Stimulated activated CD8-positive, alpha-beta memory T cell treated with anti-CD3 and anti-CD28 coated beads, Interleukin-15, amount 100 ng/mL, for 48 hours (primary cell): ENCODE measurements at regions not wholly inside any gene's neighbourhood (a gene's known extent, or its start where the extent isn't known, plus 50 kb on each side); places are given as distances from the start of the nearest gene placed in this dataset.
"Not testable (repeated sequence)": the region's sequence is repeated elsewhere in the genome, so short reads cannot be mapped to it uniquely, and the experiment has no call there.

Source experiments
- DNase-seq, 2 donors: peaks; one replicate each; pipeline ENCODE4 v3.0.0-alpha.2; 2020; ENCODE audit warnings: low read depth in 2 of 2

DNA sequence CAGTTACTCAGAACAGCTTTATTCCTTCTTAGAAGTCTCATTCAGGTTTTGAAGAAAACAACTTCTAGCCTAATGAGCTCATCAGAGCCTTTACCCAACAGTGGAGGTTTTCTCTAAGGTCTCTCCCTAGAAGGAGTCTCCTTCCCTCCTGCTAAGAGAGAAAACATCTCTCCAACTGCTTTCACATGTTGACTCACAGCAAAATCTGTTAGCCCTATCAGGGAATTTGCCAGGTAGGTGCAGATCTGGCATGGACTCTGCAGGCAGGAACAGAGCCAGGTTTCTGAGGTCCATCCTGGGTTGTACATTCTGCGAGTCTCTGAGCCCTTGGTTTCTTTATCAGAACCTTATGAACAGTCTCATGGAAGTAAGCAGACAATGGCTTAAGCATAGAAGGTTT lies 214.4 kb downstream of the HIPK3 start:
- DNase-seq: no peak

DNA sequence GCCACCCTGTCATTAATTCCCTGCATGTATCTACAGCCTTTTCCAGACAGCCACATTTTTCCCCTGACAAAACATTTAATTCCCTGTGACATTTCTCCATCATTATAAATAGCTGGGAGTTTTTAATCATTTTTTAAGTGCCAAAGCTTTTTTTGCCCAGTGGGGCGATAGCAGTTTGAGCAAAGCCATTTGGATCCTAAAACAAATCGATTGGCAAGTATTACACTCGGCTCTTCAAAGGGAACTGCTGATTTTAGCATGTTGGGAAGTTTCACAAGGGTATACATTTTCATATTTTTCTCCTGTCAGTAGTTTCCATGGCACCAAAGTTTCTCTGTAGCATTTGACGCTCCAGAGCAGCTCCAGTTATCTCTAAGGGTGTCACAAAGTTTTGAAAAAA lies 210.8 kb downstream of the HIPK3 start:
- no peak for DNase-seq

- DNase-seq: no peak
These were observed 205.9 kb downstream of the HIPK3 start for GRCh38 chr11:33463059-33463458.

DNA sequence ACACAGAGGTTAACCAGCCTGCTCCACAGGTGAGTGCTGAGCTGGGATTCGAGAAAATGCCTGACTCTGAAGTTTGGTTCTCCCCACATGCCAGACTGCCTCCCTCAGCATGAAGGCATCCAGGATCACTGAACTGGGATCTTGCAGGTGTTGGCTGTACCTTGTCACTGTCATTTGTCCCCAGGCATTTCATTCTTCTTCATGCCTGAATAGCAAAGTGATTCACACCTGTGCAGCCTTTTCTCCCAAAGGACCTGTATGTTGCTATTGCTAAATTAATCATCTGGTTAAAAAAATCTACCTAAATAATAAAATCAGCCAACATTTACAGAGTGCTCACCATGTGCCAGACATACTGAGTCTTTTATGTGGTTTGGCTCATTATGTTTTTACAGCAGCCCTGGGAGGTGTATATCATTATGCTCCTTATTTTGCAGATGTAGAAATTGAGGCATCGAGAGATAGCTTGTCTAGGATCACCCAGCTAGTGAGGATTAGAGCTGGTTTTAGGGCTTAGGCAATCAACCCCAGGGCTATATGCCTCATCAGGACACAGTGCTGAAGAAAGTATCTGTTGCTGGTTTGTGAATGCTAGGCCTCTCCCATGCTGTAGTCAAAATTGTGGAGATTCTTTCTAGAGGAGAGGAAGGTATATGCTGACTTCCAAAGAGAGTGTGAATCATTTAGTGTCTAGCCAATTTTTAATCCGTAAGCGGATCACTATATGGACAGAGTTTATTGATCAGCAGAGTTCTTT lies 204.4 kb downstream of the HIPK3 start:
- no peak for DNase-seq

DNA sequence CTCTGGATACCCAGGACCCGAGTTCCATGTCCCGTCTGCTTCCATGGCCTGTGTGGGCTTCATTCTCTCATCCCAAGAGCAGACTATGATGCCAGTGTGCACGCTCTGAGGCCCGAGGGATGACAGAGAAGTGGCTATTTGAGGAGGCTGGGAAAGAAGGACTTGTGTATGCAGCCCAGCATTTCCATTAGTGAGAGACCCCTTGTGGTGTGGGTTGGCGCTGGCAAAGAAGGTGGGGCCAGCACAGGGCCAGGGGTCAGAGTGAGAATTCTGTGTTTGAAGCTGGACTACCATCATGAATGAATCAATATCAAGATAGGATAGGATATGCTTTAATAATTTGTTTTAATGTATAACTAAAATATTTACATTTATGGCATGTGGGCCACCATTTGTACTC lies 200.8 kb downstream of the HIPK3 start:
- DNase-seq: no peak

- no peak for DNase-seq
These were observed 198.8 kb downstream of the HIPK3 start for GRCh38 chr11:33455867-33456463.

- DNase-seq: no peak
These were observed 197.1 kb downstream of the HIPK3 start for GRCh38 chr11:33454264-33454663.

GRCh38 chr11:33452836-33453624 lies 195.8 kb downstream of the HIPK3 start:
- no peak for DNase-seq

DNA sequence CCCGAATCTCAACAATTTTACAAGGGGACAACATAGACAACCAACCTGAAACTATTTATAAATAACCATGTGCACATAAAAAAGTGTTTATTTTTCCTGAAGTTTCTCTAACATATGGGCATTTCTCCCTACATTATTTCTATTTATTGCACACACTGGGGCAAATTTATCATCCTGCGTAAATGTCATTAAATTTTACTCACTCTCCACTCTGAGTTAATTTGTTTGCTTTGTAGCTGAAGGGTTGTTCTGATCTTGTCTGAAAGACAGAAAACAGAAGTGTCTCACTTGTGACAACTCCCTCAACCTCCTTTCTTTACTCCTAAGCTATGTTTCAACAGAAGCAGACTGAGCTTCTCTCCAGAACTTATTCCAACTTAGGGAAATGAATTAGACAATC lies 194.2 kb downstream of the HIPK3 start:
- DNase-seq: no peak

- no peak for DNase-seq
These were observed 192.6 kb downstream of the HIPK3 start for GRCh38 chr11:33449798-33450197.

DNA sequence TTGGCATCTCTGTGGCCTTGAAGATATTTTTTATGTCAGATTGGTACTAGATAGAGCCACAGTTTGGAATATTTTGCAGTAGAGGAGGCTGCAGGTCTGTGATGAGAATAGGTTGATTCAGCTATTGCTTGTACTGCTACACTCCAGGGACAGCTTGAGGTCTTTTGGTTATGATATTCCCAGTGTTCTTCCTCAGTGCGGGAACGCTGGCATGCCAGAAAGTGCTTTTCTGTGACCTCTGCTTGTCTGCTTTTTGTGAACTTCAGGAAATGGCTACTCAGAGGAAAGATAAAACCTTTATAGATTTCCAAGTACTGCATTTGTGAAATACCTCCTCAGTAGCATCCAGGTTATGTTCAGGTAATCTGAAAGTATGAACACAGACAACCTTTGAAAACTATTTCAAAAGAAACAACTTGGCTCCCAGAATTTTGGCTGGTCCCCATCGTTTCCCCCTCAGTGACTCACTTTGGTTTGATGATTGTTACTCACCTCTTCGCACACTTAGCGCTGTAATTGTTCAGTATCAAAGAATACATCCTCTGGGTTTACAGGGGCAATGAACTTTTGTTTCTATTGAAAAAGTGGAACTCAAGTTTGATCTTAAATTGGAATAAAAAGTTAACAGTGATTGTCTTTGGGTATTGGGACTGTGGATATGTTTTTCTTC lies 191.4 kb downstream of the HIPK3 start:
- no peak for DNase-seq

DNA sequence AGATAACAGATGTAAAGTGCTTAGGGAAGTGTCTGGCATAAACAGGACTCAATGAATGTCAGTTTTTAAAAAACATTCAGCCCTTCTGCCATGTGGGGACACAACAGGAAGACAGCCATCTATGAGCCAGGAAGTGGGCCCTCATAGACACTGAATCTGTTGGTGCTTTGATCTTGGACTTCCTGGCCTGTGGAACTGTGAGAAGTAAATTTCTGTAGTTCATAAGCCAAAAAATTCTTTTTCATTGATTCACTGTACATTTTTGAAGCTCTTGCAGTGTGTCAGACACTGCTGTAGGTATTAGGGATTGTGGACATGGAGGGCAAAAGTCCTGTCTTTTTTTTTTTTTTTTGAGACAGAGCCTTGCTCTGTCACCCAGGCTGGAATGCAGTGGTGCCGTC lies 188.6 kb downstream of the HIPK3 start:
- no peak for DNase-seq

DNA sequence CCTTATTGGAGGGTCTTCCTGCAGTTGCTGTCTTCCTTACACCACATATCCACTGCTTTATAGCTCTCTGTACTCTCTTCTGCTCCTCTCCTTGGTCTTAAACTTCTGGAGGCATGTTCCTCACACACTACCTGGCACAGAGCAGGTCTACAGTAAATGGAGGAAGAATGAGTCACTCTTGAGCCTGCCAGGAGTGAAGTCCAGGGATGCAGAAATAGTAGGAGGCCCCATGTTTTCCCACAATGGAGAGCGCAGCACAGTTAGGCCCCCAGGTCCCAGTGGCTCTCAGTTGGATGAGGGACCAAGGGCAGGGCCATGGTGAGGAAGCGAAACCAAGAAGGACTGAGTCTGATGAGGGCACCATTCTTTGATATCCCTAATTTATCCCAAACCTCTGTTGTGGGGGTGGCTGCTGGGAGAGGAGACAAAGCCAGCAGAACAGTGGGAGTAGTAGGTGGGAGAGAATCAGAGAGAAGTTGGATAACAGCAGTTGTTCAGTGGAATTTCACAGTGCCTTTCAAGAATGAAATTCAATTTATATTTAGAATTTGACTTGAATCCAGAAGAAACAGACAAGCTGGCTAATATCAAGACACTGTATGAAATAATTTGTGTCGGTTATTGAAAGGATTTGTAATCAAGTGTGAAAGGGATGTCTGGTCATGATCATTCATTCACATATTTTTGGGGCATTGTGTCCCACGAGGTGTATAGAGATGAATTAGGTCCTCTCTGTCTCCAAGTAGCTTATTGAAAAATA lies 187.8 kb downstream of the HIPK3 start:
- no peak for DNase-seq

- no peak for DNase-seq
These were observed 186.5 kb downstream of the HIPK3 start for GRCh38 chr11:33443684-33444083.

- DNase-seq: no peak
These were observed 181.1 kb downstream of the HIPK3 start for GRCh38 chr11:33438301-33438700.

DNA sequence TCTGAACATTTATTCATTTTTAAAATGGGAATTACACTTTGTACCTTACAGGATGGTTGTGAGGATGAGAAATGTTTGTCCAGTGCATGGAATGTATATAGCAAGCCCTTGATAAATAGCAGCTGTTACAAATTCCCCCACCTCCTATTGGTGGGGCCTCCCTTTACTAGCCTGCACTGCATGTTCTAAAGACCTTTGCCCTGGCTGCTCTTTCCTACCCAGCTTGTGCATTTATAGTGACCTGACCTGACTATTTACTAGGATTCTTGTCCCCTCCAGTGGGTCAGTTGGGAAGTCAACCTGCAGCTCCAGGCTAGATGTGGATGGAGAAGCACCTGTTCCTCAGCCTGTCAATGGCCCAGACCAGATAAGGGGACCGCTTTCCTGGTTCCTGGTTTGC lies 180.3 kb downstream of the HIPK3 start:
- DNase-seq: no peak

DNA sequence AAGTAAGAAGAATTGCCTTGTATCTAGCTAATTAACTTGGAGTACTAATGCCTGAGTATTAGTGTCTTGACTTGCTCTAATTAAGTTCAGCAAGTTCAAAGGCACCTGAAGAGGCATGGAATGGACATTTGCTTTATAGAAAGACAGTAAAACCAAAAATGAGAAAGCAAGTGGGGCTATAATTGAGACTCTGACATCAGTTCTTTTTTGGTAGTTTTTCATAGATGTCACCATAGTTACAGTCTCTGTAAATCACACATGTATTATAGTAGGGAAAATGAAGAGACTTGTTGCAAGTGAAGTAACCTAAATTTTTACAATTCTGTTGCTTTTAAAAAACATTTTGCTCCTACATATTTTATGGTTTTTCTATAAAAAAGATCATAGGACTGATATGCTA lies 178.0 kb downstream of the HIPK3 start:
- no peak for DNase-seq

- no peak for DNase-seq
These were observed 177.1 kb downstream of the HIPK3 start for GRCh38 chr11:33434294-33434693.

GRCh38 chr11:33428435-33428834 lies 171.3 kb downstream of the HIPK3 start:
- not testable (repeated sequence) for DNase-seq

- no peak for DNase-seq
These were observed 163.9 kb downstream of the HIPK3 start for GRCh38 chr11:33420959-33421566.

GRCh38 chr11:33419924-33420323 lies 162.7 kb downstream of the HIPK3 start:
- no peak for DNase-seq
